PC-9 (cell line): ENCODE measurements at regions not wholly inside any gene's neighbourhood (a gene's known extent, or its start where the extent isn't known, plus 50 kb on each side); places are given as distances from the start of the nearest gene placed in this dataset.
"Not testable (repeated sequence)": the region's sequence is repeated elsewhere in the genome, so short reads cannot be mapped to it uniquely, and the experiment has no call there.

Experiments
- BruUV-seq: library from RNA; stranded (reverse); fragments of 400-500 nt; replicated peaks from 2 replicates; lab custom pipeline; 2021; lab: Mats Ljungman, UMichigan
- CTCF ChIA-PET: fragments of 300-600 bp; sonication (Branson Sonifier 250); formaldehyde crosslinking; loops from one replicate; lab custom pipeline; 2022; ENCODE audit warnings: antibody characterized with exemption; lab: Charles Lee
- POLR2A ChIA-PET: fragments of 300-600 bp; sonication (Branson Sonifier 250); formaldehyde crosslinking; loops from one replicate; lab custom pipeline; 2022; ENCODE audit warnings: antibody characterized with exemption; ENCODE audit not compliant: unreplicated experiment; lab: Charles Lee
- DNase-seq, 2 experiments: peaks; one replicate each; pipeline versions ENCODE4 v3.0.0 to v3.0.0-alpha.2; 2015 to 2022; ENCODE audit warnings: mixed read lengths in 1 of 2
- H2AFZ ChIP-seq: fragments of 200-600 bp; sonication (generic); 2 replicates; pipeline ENCODE4 v1.8.1; 2017; ENCODE audit warnings: antibody characterized with exemption
- H3F3A ChIP-seq: fragments of 200-600 bp; sonication (generic); 2 replicates; pipeline ENCODE4 v1.8.1; 2017; ENCODE audit warnings: antibody characterized with exemption, mild to moderate bottlenecking, low read depth; ENCODE audit not compliant: insufficient read depth
- H3K27ac ChIP-seq: fragments of 200-600 bp; sonication (generic); 2 replicates; pipeline ENCODE4 v1.6.1; 2016; ENCODE audit warnings: mixed run types
- H3K27me3 ChIP-seq: fragments of 200-600 bp; sonication (generic); 2 replicates; pipeline ENCODE4 v1.6.1; 2016; ENCODE audit warnings: low read depth, mixed run types; ENCODE audit not compliant: insufficient read depth
- H3K36me3 ChIP-seq: fragments of 200-600 bp; sonication (generic); 2 replicates; pipeline ENCODE4 v1.6.1; 2016; ENCODE audit warnings: low read depth, mixed run types
- H3K4me1 ChIP-seq: fragments of 200-600 bp; sonication (generic); replicated peaks from 2 replicates; pipeline ENCODE4 v1.6.1; 2016; ENCODE audit warnings: mixed run types; ENCODE audit not compliant: insufficient read depth
- H3K4me2 ChIP-seq: fragments of 200-600 bp; sonication (generic); 2 replicates; pipeline ENCODE4 v1.6.1; 2017; ENCODE audit warnings: mixed run types
- H3K4me3 ChIP-seq: fragments of 200-600 bp; sonication (generic); 2 replicates; pipeline ENCODE4 v1.6.1; 2016; ENCODE audit warnings: mixed run types
- H3K79me2 ChIP-seq: fragments of 200-600 bp; sonication (generic); 2 replicates; pipeline ENCODE4 v1.6.1; 2017; ENCODE audit warnings: low read depth, mixed run types
- H3K9me2 ChIP-seq: fragments of 200-600 bp; sonication (generic); 2 replicates; pipeline ENCODE4 v1.8.1; 2017; ENCODE audit warnings: mild to moderate bottlenecking; ENCODE audit not compliant: insufficient read depth
- H3K9me3 ChIP-seq: fragments of 200-600 bp; sonication (generic); 2 replicates; pipeline ENCODE4 v1.8.1; 2016; ENCODE audit warnings: low read depth; ENCODE audit not compliant: insufficient read depth
- H4K20me1 ChIP-seq: fragments of 200-600 bp; sonication (generic); 2 replicates; pipeline ENCODE4 v1.8.1; 2017; ENCODE audit not compliant: insufficient read depth
- EZH2 ChIP-seq: fragments of 200-600 bp; sonication (generic); IDR thresholded peaks from 2 replicates; pipeline ENCODE4 v1.8.0; 2017; ENCODE audit warnings: antibody characterized with exemption, low read depth
- intact Hi-C: fragments of 100-400 bp; cut with micrococcal nuclease; formaldehyde crosslinking; loops from one replicate; pipeline ENCODE4 v1.10.0; 2022; ENCODE audit not compliant: unreplicated experiment
- TF ChIP-seq, protein P1 (sequence below): fragments of 200-600 bp; sonication (generic); conservative IDR thresholded peaks from 2 replicates; pipeline ENCODE4 v1.6.1; 2017; ENCODE audit warnings: mixed run types, antibody characterized with exemption, mild to moderate bottlenecking, moderate library complexity

DNA sequence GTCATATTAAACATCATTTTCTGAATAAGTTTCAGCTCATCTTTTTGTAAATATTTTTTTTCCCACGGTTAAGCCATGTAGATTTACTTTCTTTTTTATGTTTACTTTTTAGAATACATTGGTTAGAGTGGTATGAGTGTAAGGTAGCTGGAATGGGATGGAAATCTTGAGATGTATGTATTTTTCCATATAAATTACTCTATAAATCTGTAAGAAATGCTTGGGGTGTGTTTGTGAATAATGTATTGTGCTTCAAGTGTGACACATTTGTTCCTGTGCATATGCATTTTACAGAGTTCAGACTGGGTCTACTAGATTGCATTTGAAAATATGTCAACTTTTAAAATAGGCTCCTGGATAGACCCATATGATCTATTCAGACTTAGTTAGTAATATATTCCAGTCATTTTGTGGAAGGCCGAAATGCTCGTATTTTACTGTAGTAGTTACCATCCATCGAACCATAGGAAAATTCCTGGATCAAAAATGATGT, 756.8 kb downstream of the RAPGEF2 start:
- Histone ChIP-seq H3K4me3 (no peak overlapping the region), H3K9me2 (no peaks in the 10 kb centered on the region), H3K9me3 (no peaks in the 10 kb centered on the region), H3K27me3 (no peaks in the 10 kb centered on the region), H3K4me1 (no peaks in the 10 kb centered on the region), H3K36me3 (no peaks in the 10 kb centered on the region), H3K27ac (no peak overlapping the region), H3K4me2 (no peak overlapping the region), H4K20me1 (no peaks in the 10 kb centered on the region), H3F3A (no peaks in the 10 kb centered on the region), H2AFZ (no peak overlapping the region), H3K79me2 (no peaks in the 10 kb centered on the region)
- no TSS peak for BruUV-seq
- no peak for TF ChIP-seq EZH2
- TF ChIP-seq, protein P1, sequence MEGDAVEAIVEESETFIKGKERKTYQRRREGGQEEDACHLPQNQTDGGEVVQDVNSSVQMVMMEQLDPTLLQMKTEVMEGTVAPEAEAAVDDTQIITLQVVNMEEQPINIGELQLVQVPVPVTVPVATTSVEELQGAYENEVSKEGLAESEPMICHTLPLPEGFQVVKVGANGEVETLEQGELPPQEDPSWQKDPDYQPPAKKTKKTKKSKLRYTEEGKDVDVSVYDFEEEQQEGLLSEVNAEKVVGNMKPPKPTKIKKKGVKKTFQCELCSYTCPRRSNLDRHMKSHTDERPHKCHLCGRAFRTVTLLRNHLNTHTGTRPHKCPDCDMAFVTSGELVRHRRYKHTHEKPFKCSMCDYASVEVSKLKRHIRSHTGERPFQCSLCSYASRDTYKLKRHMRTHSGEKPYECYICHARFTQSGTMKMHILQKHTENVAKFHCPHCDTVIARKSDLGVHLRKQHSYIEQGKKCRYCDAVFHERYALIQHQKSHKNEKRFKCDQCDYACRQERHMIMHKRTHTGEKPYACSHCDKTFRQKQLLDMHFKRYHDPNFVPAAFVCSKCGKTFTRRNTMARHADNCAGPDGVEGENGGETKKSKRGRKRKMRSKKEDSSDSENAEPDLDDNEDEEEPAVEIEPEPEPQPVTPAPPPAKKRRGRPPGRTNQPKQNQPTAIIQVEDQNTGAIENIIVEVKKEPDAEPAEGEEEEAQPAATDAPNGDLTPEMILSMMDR: no peak
- ChIA-PET POLR2A (no interaction called here), CTCF (no interaction called here)
- DNase-seq: no peak
- intact Hi-C loops: no loop called here

DNA sequence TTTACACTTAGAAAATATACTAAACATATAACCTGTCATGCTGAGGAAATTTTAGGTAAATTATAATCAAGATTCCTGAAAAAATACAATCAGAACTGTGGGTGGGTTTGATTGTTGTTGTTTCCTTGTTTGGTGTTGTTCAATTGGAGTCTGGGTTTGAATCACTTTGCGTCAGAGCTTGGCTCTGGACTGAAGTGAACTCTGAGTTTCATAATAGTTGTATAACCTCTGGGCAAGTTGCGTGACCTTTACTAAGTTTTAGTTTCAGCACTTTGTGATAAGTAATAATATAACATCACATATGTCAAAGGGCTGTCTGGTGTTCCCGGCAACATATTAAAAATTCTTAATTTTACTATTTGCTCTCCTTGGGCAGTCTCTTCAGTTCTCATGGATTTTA, 758.1 kb downstream of the RAPGEF2 start:
- Histone ChIP-seq H3K9me2 (no peaks in the 10 kb centered on the region), H3K4me1 (no peaks in the 10 kb centered on the region), H3F3A (no peaks in the 10 kb centered on the region), H4K20me1 (no peaks in the 10 kb centered on the region), H3K27ac (no peak overlapping the region), H3K9me3 (no peaks in the 10 kb centered on the region), H2AFZ (no peak overlapping the region), H3K79me2 (no peaks in the 10 kb centered on the region), H3K27me3 (no peaks in the 10 kb centered on the region), H3K36me3 (no peaks in the 10 kb centered on the region), H3K4me3 (no peak overlapping the region), H3K4me2 (no peak overlapping the region)
- no TSS peak for BruUV-seq
- TF ChIP-seq EZH2: no peak
- intact Hi-C loops: no loop called here
- ChIA-PET POLR2A (no interaction called here), CTCF (no interaction called here)
- no peak for DNase-seq

DNA sequence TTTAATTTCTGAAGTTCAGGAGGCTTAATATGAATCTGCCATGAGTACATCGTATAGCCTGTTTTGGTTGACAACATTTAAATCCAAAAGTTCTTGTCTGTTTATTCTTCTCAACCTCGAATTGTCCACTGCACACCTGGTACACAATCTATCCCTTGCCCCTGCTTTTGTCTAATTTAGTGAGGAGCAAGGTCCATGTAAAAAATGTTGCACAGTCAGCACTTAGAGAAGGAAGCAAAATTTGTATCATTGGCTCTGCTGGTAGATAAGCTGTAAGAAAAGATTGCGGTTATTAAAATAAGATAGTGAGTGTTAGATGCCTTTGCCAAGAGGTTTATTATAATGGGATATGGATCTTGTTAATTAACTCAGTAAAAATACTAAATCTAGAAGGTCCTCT, 761.5 kb downstream of the RAPGEF2 start:
- no peaks in the 10 kb centered on the region for H3K36me3 ChIP-seq
- no peak for TF ChIP-seq EZH2
- TF ChIP-seq, protein P1: no peak
- CTCF ChIA-PET: no interaction called here
- H3K9me3 ChIP-seq: no peaks in the 10 kb centered on the region
- POLR2A ChIA-PET: no interaction called here
- DNase-seq: no peak
- no peaks in the 10 kb centered on the region for H4K20me1 ChIP-seq
- intact Hi-C loops: no loop called here
- H3K27me3 ChIP-seq: no peaks in the 10 kb centered on the region
- H3K4me2 ChIP-seq: no peak overlapping the region
- BruUV-seq: no TSS peak
- no peak overlapping the region for H2AFZ ChIP-seq
- no peak overlapping the region for H3K4me3 ChIP-seq
- H3K9me2 ChIP-seq: no peaks in the 10 kb centered on the region
- no peak overlapping the region for H3K27ac ChIP-seq
- H3K4me1 ChIP-seq: no peaks in the 10 kb centered on the region
- no peaks in the 10 kb centered on the region for H3K79me2 ChIP-seq
- H3F3A ChIP-seq: no peaks in the 10 kb centered on the region

DNA sequence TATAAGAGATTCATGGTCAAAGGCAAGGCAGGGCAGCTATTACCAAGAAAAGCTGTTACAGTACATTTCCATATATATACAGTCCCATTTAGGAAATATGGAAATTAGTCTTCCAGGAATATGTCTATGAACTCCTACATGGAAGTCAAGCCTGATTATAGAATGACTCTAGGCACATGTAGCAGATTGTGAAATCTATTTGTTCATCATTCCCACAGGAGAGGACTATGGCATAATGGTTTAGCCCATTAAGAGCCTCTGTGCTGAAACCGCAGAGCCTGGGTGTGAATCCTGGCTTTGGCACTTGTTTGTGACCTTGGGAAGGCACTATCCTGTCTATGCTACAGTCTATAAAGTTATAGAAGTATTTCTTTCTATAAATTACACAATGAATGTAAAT, 764.8 kb downstream of the RAPGEF2 start:
- no peak for DNase-seq
- BruUV-seq: no TSS peak
- TF ChIP-seq, protein P1: no peak

DNA sequence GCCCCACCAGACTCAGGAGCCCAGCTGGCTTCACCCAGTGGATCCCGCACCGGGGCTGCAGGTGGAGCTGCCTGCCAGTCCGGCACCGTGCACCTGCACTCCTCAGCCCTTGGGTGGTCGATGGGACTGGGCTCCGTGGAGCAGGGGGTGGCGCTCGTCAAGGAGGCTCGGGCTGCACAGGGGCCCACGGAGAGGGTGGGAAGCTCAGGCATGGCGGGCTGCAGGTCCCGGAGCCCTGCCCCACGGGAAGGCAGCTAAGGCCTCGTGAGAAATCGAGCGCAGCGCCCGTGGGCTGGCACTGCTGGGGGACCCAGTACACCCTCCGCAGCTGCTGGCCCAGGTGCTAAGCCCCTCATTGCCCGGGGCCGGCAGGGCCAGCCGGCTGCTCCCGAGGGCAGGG, 766.1 kb downstream of the RAPGEF2 start:
- H3K9me2 ChIP-seq, CTCF ChIA-PET, H4K20me1 ChIP-seq, intact Hi-C loops, H3K27me3 ChIP-seq, H3K4me3 ChIP-seq, BruUV-seq, H3F3A ChIP-seq, DNase-seq, H2AFZ ChIP-seq, H3K27ac ChIP-seq, H3K4me2 ChIP-seq, H3K36me3 ChIP-seq, H3K79me2 ChIP-seq, POLR2A ChIA-PET, H3K4me1 ChIP-seq, H3K9me3 ChIP-seq: not testable (repeated sequence)

More for the DNA sequence above, 764.8 kb downstream of the RAPGEF2 start:
- H3F3A ChIP-seq: no peaks in the 10 kb centered on the region
- H3K4me2 ChIP-seq: no peak overlapping the region
- H3K4me1 ChIP-seq: no peaks in the 10 kb centered on the region
- H4K20me1 ChIP-seq: no peaks in the 10 kb centered on the region
- no peak overlapping the region for H2AFZ ChIP-seq
- no peak overlapping the region for H3K27ac ChIP-seq
- H3K9me3 ChIP-seq: no peaks in the 10 kb centered on the region
- POLR2A ChIA-PET: no interaction called here
- H3K79me2 ChIP-seq: no peaks in the 10 kb centered on the region
- intact Hi-C loops: no loop called here
- no peak overlapping the region for H3K4me3 ChIP-seq
- no peaks in the 10 kb centered on the region for H3K27me3 ChIP-seq
- CTCF ChIA-PET: no interaction called here
- no peaks in the 10 kb centered on the region for H3K9me2 ChIP-seq
- no peaks in the 10 kb centered on the region for H3K36me3 ChIP-seq
